Panc1 (cell line): ENCODE measurements at regions not wholly inside any gene's neighbourhood (a gene's known extent, or its start where the extent isn't known, plus 50 kb on each side); places are given as distances from the start of the nearest gene placed in this dataset.

ENCODE experiments used
- ATAC-seq: fragments of 200-7000 bp; cut with Tn5 transposase; 2 replicates; pipeline ENCODE4 v1.9.1; 2020; ENCODE audit warnings: mild to moderate bottlenecking, moderate library complexity
- BruUV-seq: library from RNA; stranded (reverse); fragments of 400-500 nt; replicated peaks from 2 replicates; lab custom pipeline; 2021; lab: Mats Ljungman, UMichigan
- CTCF ChIA-PET: fragments of 300-600 bp; sonication (Branson Sonifier 250); formaldehyde crosslinking; loops from one replicate; lab custom pipeline; 2022; ENCODE audit warnings: antibody characterized with exemption; lab: Charles Lee
- POLR2A ChIA-PET: fragments of 300-600 bp; sonication (Branson Sonifier 250); formaldehyde crosslinking; loops from one replicate; lab custom pipeline; 2022; ENCODE audit warnings: antibody characterized with exemption; lab: Charles Lee
- DNase-seq: peaks from one replicate; pipeline ENCODE4 v3.0.0-alpha.2; 2010; ENCODE audit warnings: low read depth, low spot score
- H3K27ac ChIP-seq: 2 replicates; pipeline ENCODE4 v1.5.1; 2011; ENCODE audit warnings: mild to moderate bottlenecking, low read length, inconsistent platforms
- H3K27me3 ChIP-seq: fragments of 200-500 bp; sonication (Bioruptor generic); 2 replicates; pipeline ENCODE4 v1.6.0; 2014; ENCODE audit warnings: low read length, inconsistent platforms; ENCODE audit not compliant: control insufficient read depth, insufficient read depth
- H3K36me3 ChIP-seq: fragments of 200-500 bp; sonication (Bioruptor generic); 2 replicates; pipeline ENCODE4 v1.5.1; 2014; ENCODE audit warnings: inconsistent platforms, mild to moderate bottlenecking, low read length, moderate library complexity; ENCODE audit not compliant: control insufficient read depth, insufficient read depth
- H3K4me1 ChIP-seq: 2 replicates; pipeline ENCODE4 v1.5.1; 2011; ENCODE audit warnings: inconsistent platforms, mild to moderate bottlenecking, low read length, moderate library complexity; ENCODE audit not compliant: control insufficient read depth, insufficient read depth
- H3K4me3 ChIP-seq, 2 experiments: 2 replicates each; pipeline ENCODE4 v1.5.1; 2011 to 2012; ENCODE audit warnings: low read depth in 2 of 2, low read length in 2 of 2, mild to moderate bottlenecking in 2 of 2, inconsistent platforms in 1 of 2, moderate library complexity in 1 of 2
- H3K9me3 ChIP-seq: fragments of 200-500 bp; sonication (Bioruptor generic); 2 replicates; pipeline ENCODE4 v1.5.1; 2014; ENCODE audit warnings: low read depth, mild to moderate bottlenecking, inconsistent platforms, low read length, moderate library complexity; ENCODE audit not compliant: control insufficient read depth, insufficient read depth
- POLR2AphosphoS5 ChIP-seq: IDR thresholded peaks from 2 replicates; pipeline ENCODE4 v1.6.1; 2012; ENCODE audit warnings: mild to moderate bottlenecking, low read depth, low read length, moderate library complexity
- SIN3A ChIP-seq: IDR thresholded peaks from 2 replicates; pipeline ENCODE4 v1.6.1; 2012; ENCODE audit warnings: low read depth, mild to moderate bottlenecking, low read length, moderate library complexity, borderline replicate concordance; ENCODE audit not compliant: insufficient read depth
- TCF7L2 ChIP-seq: IDR thresholded peaks from 2 replicates; pipeline ENCODE4 v1.6.1; 2011; ENCODE audit warnings: mild to moderate bottlenecking, low read depth, low read length, inconsistent platforms
- in situ Hi-C: cut with HindIII; loops from 2 replicates; pipeline ENCODE4 v1.10.0; 2016; ENCODE audit warnings: low sequenced_read_pairs, low pct_unique_long_range_greater_than_20kb
- intact Hi-C: fragments of 100-400 bp; cut with micrococcal nuclease; formaldehyde crosslinking; loops from one replicate; pipeline ENCODE4 v1.10.0; 2022; ENCODE audit not compliant: unreplicated experiment
- TF ChIP-seq, protein P1 (sequence below): fragments of 450-650 bp; IDR thresholded peaks from 2 replicates; pipeline ENCODE4 v1.5.1; 2017; ENCODE audit warnings: mild to moderate bottlenecking
- TF ChIP-seq, protein P2 (sequence below), 2 experiments: IDR thresholded peaks; 2 replicates each; pipeline ENCODE4 v1.6.1; 2011 to 2012; ENCODE audit warnings: low read depth in 2 of 2, control low read depth in 1 of 2, low read length in 1 of 2, mild to moderate bottlenecking in 1 of 2, moderate library complexity in 1 of 2; ENCODE audit not compliant: insufficient read depth in 1 of 2

DNA sequence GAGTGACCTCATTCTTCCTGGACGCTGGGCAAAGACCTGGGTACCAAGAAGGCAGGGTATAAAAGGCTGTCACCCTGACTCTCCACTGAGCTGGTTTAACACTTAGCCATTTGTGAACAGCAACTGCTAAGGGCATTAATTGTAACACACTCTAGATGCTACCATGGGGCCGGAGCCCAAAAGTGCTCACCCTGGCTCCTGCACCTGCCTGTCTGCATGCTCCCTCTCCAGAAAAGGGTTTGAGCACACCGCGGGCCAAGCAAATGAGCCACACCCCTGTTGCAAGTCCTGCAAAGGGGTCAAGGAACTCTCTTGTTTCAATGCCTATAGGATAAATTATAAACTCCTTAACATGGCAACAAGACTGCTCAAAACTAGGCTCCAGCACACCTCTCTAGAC, 114.8 kb downstream of the TEX36 start:
- TF ChIP-seq, protein P1, sequence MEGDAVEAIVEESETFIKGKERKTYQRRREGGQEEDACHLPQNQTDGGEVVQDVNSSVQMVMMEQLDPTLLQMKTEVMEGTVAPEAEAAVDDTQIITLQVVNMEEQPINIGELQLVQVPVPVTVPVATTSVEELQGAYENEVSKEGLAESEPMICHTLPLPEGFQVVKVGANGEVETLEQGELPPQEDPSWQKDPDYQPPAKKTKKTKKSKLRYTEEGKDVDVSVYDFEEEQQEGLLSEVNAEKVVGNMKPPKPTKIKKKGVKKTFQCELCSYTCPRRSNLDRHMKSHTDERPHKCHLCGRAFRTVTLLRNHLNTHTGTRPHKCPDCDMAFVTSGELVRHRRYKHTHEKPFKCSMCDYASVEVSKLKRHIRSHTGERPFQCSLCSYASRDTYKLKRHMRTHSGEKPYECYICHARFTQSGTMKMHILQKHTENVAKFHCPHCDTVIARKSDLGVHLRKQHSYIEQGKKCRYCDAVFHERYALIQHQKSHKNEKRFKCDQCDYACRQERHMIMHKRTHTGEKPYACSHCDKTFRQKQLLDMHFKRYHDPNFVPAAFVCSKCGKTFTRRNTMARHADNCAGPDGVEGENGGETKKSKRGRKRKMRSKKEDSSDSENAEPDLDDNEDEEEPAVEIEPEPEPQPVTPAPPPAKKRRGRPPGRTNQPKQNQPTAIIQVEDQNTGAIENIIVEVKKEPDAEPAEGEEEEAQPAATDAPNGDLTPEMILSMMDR: no peak
- TF ChIP-seq TCF7L2 (no peak), SIN3A (no peak)
- Histone ChIP-seq H3K36me3 (no peaks in the 10 kb centered on the region), H3K4me3 (no peak overlapping the region), H3K9me3 (no peaks in the 10 kb centered on the region), H3K4me1 (no peaks in the 10 kb centered on the region), H3K27me3 (peaks cover 15% of the 10 kb centered on the region), H3K27ac (no peak overlapping the region)
- DNase-seq: no peak
- intact Hi-C loops: loop anchor here (5.0 kb wide), 1 partner anchor 526 kb away; no protein-coding TSS in a partner anchor
- ChIA-PET CTCF (no interaction called here), POLR2A (no interaction called here)
- ATAC-seq: no peak
- in situ Hi-C loops: no loop called here
- no TSS peak for BruUV-seq

DNA sequence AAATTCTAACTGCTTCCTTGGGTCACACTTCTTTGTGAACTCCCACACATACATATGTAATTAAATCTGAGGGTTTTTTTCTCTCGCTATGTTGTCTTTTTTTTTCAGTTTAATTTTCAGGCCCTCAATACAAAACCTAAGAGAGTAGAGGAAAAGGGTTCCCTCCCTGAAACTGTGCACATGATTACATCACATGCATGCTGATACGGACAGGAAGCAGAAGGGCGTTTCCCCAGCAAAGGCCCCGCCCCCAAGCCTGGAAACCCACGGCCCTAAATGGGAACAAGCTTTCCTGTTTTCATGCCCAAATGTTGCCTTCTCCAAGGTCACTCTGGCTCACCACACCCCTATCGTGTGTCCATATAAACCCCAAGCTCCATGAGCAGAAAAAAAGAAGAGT, 115.4 kb downstream of the TEX36 start:
- CTCF ChIA-PET: no interaction called here
- TF ChIP-seq, protein P1: no peak
- TF ChIP-seq SIN3A (no peak), TCF7L2 (no peak), POLR2AphosphoS5 (no peak)
- TF ChIP-seq, protein P2, sequence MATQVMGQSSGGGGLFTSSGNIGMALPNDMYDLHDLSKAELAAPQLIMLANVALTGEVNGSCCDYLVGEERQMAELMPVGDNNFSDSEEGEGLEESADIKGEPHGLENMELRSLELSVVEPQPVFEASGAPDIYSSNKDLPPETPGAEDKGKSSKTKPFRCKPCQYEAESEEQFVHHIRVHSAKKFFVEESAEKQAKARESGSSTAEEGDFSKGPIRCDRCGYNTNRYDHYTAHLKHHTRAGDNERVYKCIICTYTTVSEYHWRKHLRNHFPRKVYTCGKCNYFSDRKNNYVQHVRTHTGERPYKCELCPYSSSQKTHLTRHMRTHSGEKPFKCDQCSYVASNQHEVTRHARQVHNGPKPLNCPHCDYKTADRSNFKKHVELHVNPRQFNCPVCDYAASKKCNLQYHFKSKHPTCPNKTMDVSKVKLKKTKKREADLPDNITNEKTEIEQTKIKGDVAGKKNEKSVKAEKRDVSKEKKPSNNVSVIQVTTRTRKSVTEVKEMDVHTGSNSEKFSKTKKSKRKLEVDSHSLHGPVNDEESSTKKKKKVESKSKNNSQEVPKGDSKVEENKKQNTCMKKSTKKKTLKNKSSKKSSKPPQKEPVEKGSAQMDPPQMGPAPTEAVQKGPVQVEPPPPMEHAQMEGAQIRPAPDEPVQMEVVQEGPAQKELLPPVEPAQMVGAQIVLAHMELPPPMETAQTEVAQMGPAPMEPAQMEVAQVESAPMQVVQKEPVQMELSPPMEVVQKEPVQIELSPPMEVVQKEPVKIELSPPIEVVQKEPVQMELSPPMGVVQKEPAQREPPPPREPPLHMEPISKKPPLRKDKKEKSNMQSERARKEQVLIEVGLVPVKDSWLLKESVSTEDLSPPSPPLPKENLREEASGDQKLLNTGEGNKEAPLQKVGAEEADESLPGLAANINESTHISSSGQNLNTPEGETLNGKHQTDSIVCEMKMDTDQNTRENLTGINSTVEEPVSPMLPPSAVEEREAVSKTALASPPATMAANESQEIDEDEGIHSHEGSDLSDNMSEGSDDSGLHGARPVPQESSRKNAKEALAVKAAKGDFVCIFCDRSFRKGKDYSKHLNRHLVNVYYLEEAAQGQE (IDR thresholded peaks at IDR 0.05; ENCODE audit: insufficient read depth in 1 of 2, low read depth in 2 of 2, low read length in 1 of 2): no peak
- Histone ChIP-seq H3K36me3 (no peaks in the 10 kb centered on the region), H3K9me3 (no peaks in the 10 kb centered on the region), H3K27me3 (peaks cover 12% of the 10 kb centered on the region), H3K4me1 (no peaks in the 10 kb centered on the region), H3K27ac (no peak overlapping the region), H3K4me3 (no peak overlapping the region)
- in situ Hi-C loops (no loop called here), intact Hi-C loops (loop anchor here (5.0 kb wide), 1 partner anchor 525 kb away; no protein-coding TSS in a partner anchor)
- no peak for DNase-seq
- no peak for ATAC-seq
- no TSS peak for BruUV-seq
- POLR2A ChIA-PET: no interaction called here
